IMR-90 (cell line): ENCODE measurements at regions not wholly inside any gene's neighbourhood (a gene's known extent, or its start where the extent isn't known, plus 50 kb on each side); places are given as distances from the start of the nearest gene placed in this dataset.

Experiments
- ATAC-seq: fragments of 200-7000 bp; cut with Tn5 transposase; 2 replicates; pipeline ENCODE4 v1.9.1; 2020; ENCODE audit warnings: low read depth, mild to moderate bottlenecking, moderate library complexity
- BruUV-seq: library from RNA; stranded (reverse); fragments of 400-500 nt; replicated peaks from 2 replicates; lab custom pipeline; 2021; lab: Mats Ljungman, UMichigan
- CTCF ChIA-PET: fragments of 300-600 bp; formaldehyde crosslinking; extraction: SDS; loops from one replicate; lab custom pipeline; 2021; ENCODE audit warnings: antibody characterized with exemption; lab: Yijun Ruan, JAX
- POLR2A ChIA-PET: fragments of 300-600 bp; sonication (Branson Sonifier 250); formaldehyde crosslinking; loops from one replicate; lab custom pipeline; 2022; ENCODE audit warnings: antibody characterized with exemption; ENCODE audit not compliant: unreplicated experiment; lab: Charles Lee
- DNase-seq: peaks from one replicate; pipeline ENCODE4 v3.0.0; 2013
- H2AFZ ChIP-seq: replicated peaks from 2 replicates; pipeline ENCODE3; 2013; ENCODE audit warnings: low read length, mild to moderate bottlenecking; ENCODE audit not compliant: poor library complexity
- H2AK5ac ChIP-seq: 2 replicates; pipeline ENCODE4 v1.6.1; 2013; ENCODE audit warnings: low read depth, low read length, inconsistent platforms
- H2AK9ac ChIP-seq: replicated peaks from 2 replicates; pipeline ENCODE3; 2013; ENCODE audit warnings: mild to moderate bottlenecking, low read depth, low read length, moderate library complexity; ENCODE audit not compliant: poor library complexity
- H2BK120ac ChIP-seq: 2 replicates; pipeline ENCODE4 v1.6.1; 2013; ENCODE audit warnings: low read depth, low read length, inconsistent platforms
- H2BK15ac ChIP-seq: 3 replicates; pipeline ENCODE4 v1.6.1; 2013; ENCODE audit warnings: low read depth, low read length, inconsistent platforms
- H2BK20ac ChIP-seq: 2 replicates; pipeline ENCODE4 v1.6.1; 2013; ENCODE audit warnings: low read depth, mild to moderate bottlenecking, inconsistent platforms, low read length, moderate library complexity
- H2BK5ac ChIP-seq: 2 replicates; pipeline ENCODE4 v1.6.1; 2013; ENCODE audit warnings: mild to moderate bottlenecking, low read depth, low read length, inconsistent platforms; ENCODE audit not compliant: poor library complexity, severe bottlenecking
- H3K14ac ChIP-seq: replicated peaks from 2 replicates; pipeline ENCODE4 v1.6.1; 2013; ENCODE audit warnings: low read depth, low read length, inconsistent platforms
- H3K18ac ChIP-seq: 2 replicates; pipeline ENCODE4 v1.6.1; 2013; ENCODE audit warnings: low read depth, low read length, control low read depth
- H3K23ac ChIP-seq: 2 replicates; pipeline ENCODE4 v1.6.1; 2013; ENCODE audit warnings: low read depth, low read length, inconsistent platforms
- H3K27ac ChIP-seq: 2 replicates; pipeline ENCODE4 v1.5.1; 2013; ENCODE audit warnings: mild to moderate bottlenecking, control low read depth, low read length; ENCODE audit not compliant: insufficient read depth
- H3K27me3 ChIP-seq: 2 replicates; pipeline ENCODE4 v1.6.1; 2013; ENCODE audit warnings: low read length; ENCODE audit not compliant: control insufficient read depth, insufficient read depth
- H3K36me3 ChIP-seq: 2 replicates; pipeline ENCODE4 v1.6.1; 2013; ENCODE audit warnings: low read length, mixed read lengths; ENCODE audit not compliant: control insufficient read depth, insufficient read depth
- H3K4ac ChIP-seq: 2 replicates; pipeline ENCODE4 v1.6.1; 2013; ENCODE audit warnings: low read depth, low read length, inconsistent platforms
- H3K4me1 ChIP-seq: 2 replicates; pipeline ENCODE4 v1.6.1; 2013; ENCODE audit warnings: low read length, mixed read lengths; ENCODE audit not compliant: control insufficient read depth, insufficient read depth
- H3K4me2 ChIP-seq: 2 replicates; pipeline ENCODE4 v1.6.1; 2013; ENCODE audit warnings: low read depth, mild to moderate bottlenecking, control low read depth, low read length, moderate library complexity
- H3K4me3 ChIP-seq: 2 replicates; pipeline ENCODE4 v1.5.1; 2013; ENCODE audit warnings: low read depth, mild to moderate bottlenecking, control low read depth, low read length, moderate library complexity; ENCODE audit not compliant: insufficient read depth
- H3K56ac ChIP-seq: 2 replicates; pipeline ENCODE4 v1.6.1; 2013; ENCODE audit warnings: low read length, inconsistent platforms; ENCODE audit not compliant: insufficient read depth; ENCODE audit errors: extremely low read depth
- H3K79me1 ChIP-seq, 2 experiments: 2 replicates each; pipeline ENCODE4 v1.6.1; 2013; ENCODE audit warnings: low read length in 2 of 2, inconsistent platforms in 1 of 2, low read depth in 1 of 2
- H3K9ac ChIP-seq: 2 replicates; pipeline ENCODE4 v1.6.1; 2013; ENCODE audit warnings: low read depth, low read length, control low read depth
- H3K9me1 ChIP-seq: 2 replicates; pipeline ENCODE4 v1.6.1; 2013; ENCODE audit warnings: low read length, inconsistent platforms; ENCODE audit not compliant: insufficient read depth
- H3K9me3 ChIP-seq: 2 replicates; pipeline ENCODE4 v1.6.1; 2013; ENCODE audit warnings: low read length; ENCODE audit not compliant: control insufficient read depth, insufficient read depth
- H4K20me1 ChIP-seq: 2 replicates; pipeline ENCODE4 v1.6.1; 2013; ENCODE audit warnings: low read length, inconsistent platforms; ENCODE audit not compliant: insufficient read depth
- H4K5ac ChIP-seq: 2 replicates; pipeline ENCODE4 v1.6.1; 2013; ENCODE audit warnings: mild to moderate bottlenecking, low read depth, low read length, control low read depth
- H4K8ac ChIP-seq, 2 experiments: 2 replicates each; pipeline ENCODE4 v1.6.1; 2013; ENCODE audit warnings: low read depth in 2 of 2, low read length in 2 of 2, control low read depth in 1 of 2, inconsistent platforms in 1 of 2
- H4K91ac ChIP-seq: 2 replicates; pipeline ENCODE4 v1.6.1; 2013; ENCODE audit warnings: low read depth, low read length, inconsistent platforms; ENCODE audit not compliant: insufficient read depth
- BHLHE40 ChIP-seq: fragments of 150-350 bp; IDR thresholded peaks from 2 replicates; pipeline ENCODE4 v1.6.1; 2016; ENCODE audit warnings: mild to moderate bottlenecking, low read depth, low read length
- CEBPB ChIP-seq: IDR thresholded peaks from 2 replicates; pipeline ENCODE4 v1.6.1; 2012; ENCODE audit warnings: low read depth, low read length, improper control_type of control experiment
- CHD1 ChIP-seq: IDR thresholded peaks from 2 replicates; pipeline ENCODE4 v1.6.1; 2012; ENCODE audit warnings: low read depth, low read length, improper control_type of control experiment
- CTCF ChIP-seq: conservative IDR thresholded peaks from 2 replicates; pipeline ENCODE4 v1.5.1; 2012; ENCODE audit warnings: mild to moderate bottlenecking, low read depth, low read length, improper control_type of control experiment
- ELK1 ChIP-seq: fragments of 150-350 bp; IDR thresholded peaks from 2 replicates; pipeline ENCODE4 v1.6.1; 2016; ENCODE audit warnings: low read depth, mild to moderate bottlenecking, low read length, moderate library complexity, borderline replicate concordance
- FOS ChIP-seq: fragments of 150-350 bp; IDR thresholded peaks from 2 replicates; pipeline ENCODE4 v1.6.1; 2016; ENCODE audit warnings: low read depth, low read length
- MAFK ChIP-seq: IDR thresholded peaks from 2 replicates; pipeline ENCODE4 v1.6.1; 2012; ENCODE audit warnings: low read depth, low read length, improper control_type of control experiment
- MAZ ChIP-seq: IDR thresholded peaks from 2 replicates; pipeline ENCODE4 v1.6.1; 2012; ENCODE audit warnings: low read depth, mild to moderate bottlenecking, low read length, improper control_type of control experiment, moderate library complexity, borderline replicate concordance
- MXI1 ChIP-seq: IDR thresholded peaks from 2 replicates; pipeline ENCODE4 v1.6.1; 2012; ENCODE audit warnings: low read depth, mild to moderate bottlenecking, low read length, moderate library complexity, borderline replicate concordance
- NFE2L2 ChIP-seq: fragments of 150-350 bp; IDR thresholded peaks from 2 replicates; pipeline ENCODE4 v1.6.1; 2016; ENCODE audit warnings: low read depth, mild to moderate bottlenecking, low read length
- POLR2A ChIP-seq: IDR thresholded peaks from 2 replicates; pipeline ENCODE4 v1.6.1; 2012; ENCODE audit warnings: mild to moderate bottlenecking, low read depth, low read length
- RAD21 ChIP-seq: IDR thresholded peaks from 2 replicates; pipeline ENCODE4 v1.6.1; 2012; ENCODE audit warnings: low read length, improper control_type of control experiment
- RCOR1 ChIP-seq: IDR thresholded peaks from 2 replicates; pipeline ENCODE4 v1.6.1; 2012; ENCODE audit warnings: mild to moderate bottlenecking, low read length, improper control_type of control experiment; ENCODE audit not compliant: insufficient replicate concordance
- RFX5 ChIP-seq: IDR thresholded peaks from 2 replicates; pipeline ENCODE4 v1.8.0; 2012; ENCODE audit warnings: low read depth, mild to moderate bottlenecking, low read length, moderate library complexity
- SMC3 ChIP-seq: fragments of 150-350 bp; IDR thresholded peaks from 2 replicates; pipeline ENCODE4 v1.6.1; 2016; ENCODE audit warnings: low read depth, mild to moderate bottlenecking, antibody characterized with exemption, low read length, moderate library complexity
- USF2 ChIP-seq: fragments of 150-350 bp; IDR thresholded peaks from 2 replicates; pipeline ENCODE4 v1.6.1; 2017; ENCODE audit warnings: mild to moderate bottlenecking, antibody characterized with exemption, low read length, low read depth
- whole genome bisulfite sequencing, 2 experiments: methylation state at CpG; one replicate each; pipeline versions ENCODE4 v1.1.5 to v1.1.7; 2013; ENCODE audit warnings: missing lambda C conversion rate in 2 of 2; ENCODE audit not compliant: insufficient read length in 1 of 2; ENCODE audit errors: extremely low coverage in 2 of 2; 5-methylcytosine and 5-hydroxymethylcytosine counted together
- dilution Hi-C: fragments of 300-500 bp; cut with HindIII; formaldehyde crosslinking; loops from one replicate; pipeline ENCODE4 v1.14.3; 2018; ENCODE audit warnings: low sequenced_read_pairs; ENCODE audit not compliant: unreplicated experiment
- in situ Hi-C: fragments of 300-500 bp; cut with MboI; formaldehyde crosslinking; loops from 3 replicates; pipeline ENCODE4 v1.14.3; 2019; ENCODE audit warnings: low sequenced_read_pairs, inconsistent platforms, mixed read lengths
- intact Hi-C: fragments of 100-400 bp; cut with micrococcal nuclease; formaldehyde crosslinking; loops from 2 replicates; pipeline ENCODE4 v1.10.0; 2022

DNA sequence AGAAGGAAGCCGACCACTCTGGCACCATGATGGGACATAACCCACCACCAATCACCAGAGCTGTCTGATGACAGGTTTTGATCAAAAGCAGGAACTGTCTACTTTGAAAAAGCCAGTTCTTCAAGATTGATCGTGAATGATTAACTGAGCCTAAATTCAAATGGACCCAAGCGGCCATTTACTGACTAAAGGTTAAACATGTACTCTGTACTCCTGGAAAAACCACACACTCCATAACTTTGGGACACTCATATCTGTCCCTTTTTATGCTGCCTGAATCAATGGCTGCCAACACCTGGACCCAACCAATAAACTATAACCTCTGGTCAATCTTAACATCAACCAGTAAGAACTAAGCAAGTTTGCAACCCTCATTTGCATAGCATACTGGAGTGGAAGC, 206.6 kb downstream of the URB2 start:
- in situ Hi-C loops = no loop called here
- Histone ChIP-seq H4K5ac (no peak overlapping the region), H3K9me3 (no peaks in the 10 kb centered on the region), H4K20me1 (no peaks in the 10 kb centered on the region), H2BK5ac (no peak overlapping the region), H4K8ac (no peak overlapping the region), H2AK5ac (no peak overlapping the region), H3K56ac (no peak overlapping the region), H3K18ac (no peak overlapping the region), H3K4ac (no peak overlapping the region), H3K23ac (no peak overlapping the region), H3K14ac (no peak overlapping the region), H3K9ac (no peak overlapping the region), H3K27me3 (no peaks in the 10 kb centered on the region), H2BK15ac (no peak overlapping the region), H3K9me1 (no peaks in the 10 kb centered on the region), H3K36me3 (no peaks in the 10 kb centered on the region), H3K27ac (no peak overlapping the region), H4K91ac (no peak overlapping the region), H2BK20ac (no peak overlapping the region), H3K4me2 (no peak overlapping the region), H2BK120ac (no peak overlapping the region), H2AK9ac (no peak overlapping the region), H3K4me1 (no peaks in the 10 kb centered on the region), H2AFZ (no peak overlapping the region), H3K4me3 (no peak overlapping the region), H3K79me1 (no peaks in the 10 kb centered on the region)
- ATAC-seq (no peak), DNase-seq (no peak)
- POLR2A ChIA-PET = no interaction called here
- no TSS peak for BruUV-seq
- TF ChIP-seq SMC3 (no peak), POLR2A (no peak), FOS (no peak), RAD21 (no peak), MXI1 (no peak), BHLHE40 (no peak), CEBPB (no peak), MAFK (no peak), RCOR1 (no peak), CTCF (no peak), NFE2L2 (no peak), MAZ (no peak), CHD1 (no peak), ELK1 (no peak), USF2 (no peak), RFX5 (no peak)
- dilution Hi-C loops = no loop called here
- intact Hi-C loops = no loop called here
- CTCF ChIA-PET = no interaction called here
- WGBS, 2 experiments = no CpG with 5 or more reads among the region's 3 CpGs
